Liver (tissue), 3 donors: ENCODE measurements at regions not wholly inside any gene's neighbourhood (a gene's known extent, or its start where the extent isn't known, plus 50 kb on each side); places are given as distances from the start of the nearest gene placed in this dataset.

Experiments used
- SP1 ChIP-seq: IDR thresholded peaks from 2 replicates; pipeline ENCODE4 v1.6.1; 2018; ENCODE audit warnings: antibody characterized with exemption, mild to moderate bottlenecking
- TF ChIP-seq, protein P1 (sequence below): fragments of 150-350 bp; IDR thresholded peaks from 2 replicates; pipeline ENCODE4 v1.5.1; 2017; ENCODE audit warnings: improper control_type of control experiment, low read depth, low read length; ENCODE audit not compliant: missing input control
- donor health status: healthy.
- donor health status: healthy.

DNA sequence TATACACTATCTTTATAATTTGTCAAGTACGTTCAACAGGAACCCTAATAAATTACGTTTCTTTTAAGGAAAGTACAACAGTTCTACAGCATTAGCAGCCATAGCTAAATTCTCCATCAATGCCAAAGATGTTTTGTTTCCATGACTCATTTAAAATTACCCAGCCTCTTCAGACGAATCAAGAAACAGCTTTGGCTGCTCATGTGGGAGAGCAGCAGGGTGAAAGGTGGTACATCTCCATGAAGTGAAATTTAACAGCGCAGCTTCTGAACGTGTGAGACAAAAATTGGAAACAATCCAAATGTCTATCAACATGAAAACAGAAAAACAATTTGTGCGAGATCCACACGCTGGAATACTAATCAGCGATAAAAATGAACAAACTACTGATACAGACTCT, 327.3 kb upstream of the CDH6 start:
- TF ChIP-seq, protein P1, sequence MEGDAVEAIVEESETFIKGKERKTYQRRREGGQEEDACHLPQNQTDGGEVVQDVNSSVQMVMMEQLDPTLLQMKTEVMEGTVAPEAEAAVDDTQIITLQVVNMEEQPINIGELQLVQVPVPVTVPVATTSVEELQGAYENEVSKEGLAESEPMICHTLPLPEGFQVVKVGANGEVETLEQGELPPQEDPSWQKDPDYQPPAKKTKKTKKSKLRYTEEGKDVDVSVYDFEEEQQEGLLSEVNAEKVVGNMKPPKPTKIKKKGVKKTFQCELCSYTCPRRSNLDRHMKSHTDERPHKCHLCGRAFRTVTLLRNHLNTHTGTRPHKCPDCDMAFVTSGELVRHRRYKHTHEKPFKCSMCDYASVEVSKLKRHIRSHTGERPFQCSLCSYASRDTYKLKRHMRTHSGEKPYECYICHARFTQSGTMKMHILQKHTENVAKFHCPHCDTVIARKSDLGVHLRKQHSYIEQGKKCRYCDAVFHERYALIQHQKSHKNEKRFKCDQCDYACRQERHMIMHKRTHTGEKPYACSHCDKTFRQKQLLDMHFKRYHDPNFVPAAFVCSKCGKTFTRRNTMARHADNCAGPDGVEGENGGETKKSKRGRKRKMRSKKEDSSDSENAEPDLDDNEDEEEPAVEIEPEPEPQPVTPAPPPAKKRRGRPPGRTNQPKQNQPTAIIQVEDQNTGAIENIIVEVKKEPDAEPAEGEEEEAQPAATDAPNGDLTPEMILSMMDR, result no peak
- TF ChIP-seq SP1, result no peak
